A549 (cell line): ENCODE measurements at regions not wholly inside any gene's neighbourhood (a gene's known extent, or its start where the extent isn't known, plus 50 kb on each side); places are given as distances from the start of the nearest gene placed in this dataset.

Source experiments
- CBX2 ChIP-seq: fragments of 200-600 bp; sonication (generic); IDR thresholded peaks from 2 replicates; pipeline ENCODE4 v1.6.1; 2016; ENCODE audit warnings: low read depth, mild to moderate bottlenecking, borderline replicate concordance
- CEBPB ChIP-seq, 2 experiments: fragments of >200 bp in 1 of 2; sonication (Bioruptor Twin) in 1 of 2; formaldehyde crosslinking in 1 of 2; IDR thresholded peaks; 2 replicates each; pipeline ENCODE4 v1.6.1; 2012 to 2016
- CTCF ChIP-seq: fragments of >200 bp; sonication (Bioruptor Twin); formaldehyde crosslinking; IDR thresholded peaks from 3 replicates; pipeline ENCODE4 v1.5.1; 2016
- HOXA7 ChIP-seq: fragments of 250-450 bp; sonication (Bioruptor Pico); IDR thresholded peaks from 2 replicates; pipeline ENCODE4 v1.5.0; 2020; ENCODE audit warnings: mild to moderate bottlenecking, moderate library complexity
- JUN ChIP-seq, 2 experiments: fragments of >200 bp; sonication (Bioruptor Twin); formaldehyde crosslinking; IDR thresholded peaks; 2 replicates in 1 of 2; 3 replicates in 1 of 2; pipeline ENCODE4 v1.6.1; 2016 to 2017
- MAX ChIP-seq: IDR thresholded peaks from 2 replicates; pipeline ENCODE4 v1.6.1; 2012
- NR3C1 ChIP-seq: fragments of >200 bp; sonication (Bioruptor Twin); formaldehyde crosslinking; IDR thresholded peaks from 3 replicates; pipeline ENCODE4 v1.6.1; 2017
- PHF8 ChIP-seq: fragments of 200-600 bp; sonication (generic); IDR thresholded peaks from 2 replicates; pipeline ENCODE4 v1.6.1; 2016; ENCODE audit warnings: low read depth, mild to moderate bottlenecking, antibody characterized with exemption, moderate library complexity, borderline replicate concordance
- POLR2A ChIP-seq: IDR thresholded peaks from 2 replicates; pipeline ENCODE4 v1.6.1; 2012; ENCODE audit warnings: mild to moderate bottlenecking, low read length
- RCOR1 ChIP-seq: fragments of 150-350 bp; IDR thresholded peaks from 2 replicates; pipeline ENCODE4 v1.6.1; 2014; ENCODE audit warnings: antibody characterized with exemption, low read length, low read depth
- SMC3 ChIP-seq: fragments of >200 bp; sonication (Bioruptor Twin); formaldehyde crosslinking; IDR thresholded peaks from 3 replicates; pipeline ENCODE4 v1.6.1; 2018; ENCODE audit warnings: inconsistent platforms
- TP53 ChIP-seq: fragments of 250-450 bp; sonication (Bioruptor Pico); IDR thresholded peaks from 2 replicates; pipeline ENCODE4 v1.5.0; 2021; ENCODE audit warnings: mild to moderate bottlenecking, moderate library complexity
- ZSCAN20 ChIP-seq: fragments of 250-450 bp; sonication (Bioruptor Pico); IDR thresholded peaks from 2 replicates; pipeline ENCODE4 v1.8.0; 2022; ENCODE audit warnings: mild to moderate bottlenecking, moderate library complexity

GRCh38 chr6:44034931-44035345 lies 92.3 kb downstream of the MRPL14 start:
- TF ChIP-seq CTCF = no peak
- no peak for TF ChIP-seq POLR2A
- TF ChIP-seq NR3C1 = no peak
- TF ChIP-seq CBX2 = no peak
- TF ChIP-seq MAX = no peak
- TF ChIP-seq SMC3 = no peak
- peak in 1 of 2 experiments; percentile 10; a peak in 1 of 4 replicates for TF ChIP-seq CEBPB (IDR thresholded peaks at IDR 0.05)
- TF ChIP-seq TP53 (CRISPR knock-in tag) = no peak
- TF ChIP-seq JUN (IDR thresholded peaks at IDR 0.05) = no peak
- no peak for TF ChIP-seq RCOR1
- no peak for TF ChIP-seq PHF8
- no peak for TF ChIP-seq ZSCAN20
- TF ChIP-seq HOXA7 (CRISPR knock-in tag) = no peak
